22Rv1 (cell line): ENCODE measurements at regions not wholly inside any gene's neighbourhood (a gene's known extent, or its start where the extent isn't known, plus 50 kb on each side); places are given as distances from the start of the nearest gene placed in this dataset.

ENCODE experiments used
- CTCF ChIP-seq: fragments of 450-650 bp; IDR thresholded peaks from 2 replicates; pipeline ENCODE4 v1.5.1; 2017; ENCODE audit warnings: mild to moderate bottlenecking
- ZFX ChIP-seq: fragments of 450-650 bp; IDR thresholded peaks from 2 replicates; pipeline ENCODE4 v1.6.1; 2017; ENCODE audit warnings: antibody characterized with exemption, borderline replicate concordance

- TF ChIP-seq CTCF (no peak), ZFX (no peak)
Observed at GRCh38 chr7:109246330-109247077, 676.8 kb downstream of the DNAJB9 start.
